Left ventricle myocardium inferior (tissue), 1 donor: ENCODE measurements at regions not wholly inside any gene's neighbourhood (a gene's known extent, or its start where the extent isn't known, plus 50 kb on each side); places are given as distances from the start of the nearest gene placed in this dataset.
"Not testable (repeated sequence)": the region's sequence is repeated elsewhere in the genome, so short reads cannot be mapped to it uniquely, and the experiment has no call there.

Experiments
- DNase-seq: peaks from one replicate; pipeline ENCODE4 v3.0.0-alpha.2; 2020
- H3K27ac ChIP-seq: fragments of 200-600 bp; replicated peaks from 2 replicates; pipeline ENCODE4 v1.8.0; 2021
- H3K27me3 ChIP-seq: fragments of 200-600 bp; 2 replicates; pipeline ENCODE4 v1.8.0; 2021; ENCODE audit warnings: low read depth
- H3K36me3 ChIP-seq: fragments of 200-600 bp; 2 replicates; pipeline ENCODE4 v1.8.0; 2021
- H3K4me1 ChIP-seq: fragments of 200-600 bp; 2 replicates; pipeline ENCODE4 v1.8.0; 2021
- H3K4me3 ChIP-seq: fragments of 200-600 bp; 2 replicates; pipeline ENCODE4 v1.8.0; 2021; ENCODE audit warnings: mild to moderate bottlenecking, moderate library complexity
- H3K9me3 ChIP-seq: fragments of 200-600 bp; replicated peaks from 2 replicates; pipeline ENCODE4 v1.8.0; 2021
- CTCF ChIP-seq: fragments of 200-600 bp; IDR thresholded peaks from 2 replicates; pipeline ENCODE4 v1.8.0; 2021; ENCODE audit warnings: antibody characterized with exemption, mild to moderate bottlenecking, borderline replicate concordance
- intact Hi-C: fragments of 100-400 bp; cut with micrococcal nuclease; formaldehyde crosslinking; loops from one replicate; pipeline ENCODE4 v1.11.0; 2022
- donor health status: DM: no; HTN: yes; CAD: no; lungs with severe emphysema.

- H3K4me1 ChIP-seq, H3K27ac ChIP-seq, DNase-seq, H3K9me3 ChIP-seq, H3K36me3 ChIP-seq, H3K4me3 ChIP-seq, intact Hi-C loops: not testable (repeated sequence)
- TF ChIP-seq CTCF = peak; percentile 29
- peaks cover 95% of the 10 kb centered on the region for H3K27me3 ChIP-seq
These were observed 135.1 kb upstream of the DUSP22 start for GRCh38 chr6:157176-157575.

GRCh38 chr6:161657-162056 is 130.6 kb upstream of the DUSP22 start:
- H3K27ac ChIP-seq, H3K4me1 ChIP-seq, H3K36me3 ChIP-seq, DNase-seq, H3K4me3 ChIP-seq, H3K9me3 ChIP-seq, intact Hi-C loops: not testable (repeated sequence)
- peaks cover 57% of the 10 kb centered on the region for H3K27me3 ChIP-seq

DNA sequence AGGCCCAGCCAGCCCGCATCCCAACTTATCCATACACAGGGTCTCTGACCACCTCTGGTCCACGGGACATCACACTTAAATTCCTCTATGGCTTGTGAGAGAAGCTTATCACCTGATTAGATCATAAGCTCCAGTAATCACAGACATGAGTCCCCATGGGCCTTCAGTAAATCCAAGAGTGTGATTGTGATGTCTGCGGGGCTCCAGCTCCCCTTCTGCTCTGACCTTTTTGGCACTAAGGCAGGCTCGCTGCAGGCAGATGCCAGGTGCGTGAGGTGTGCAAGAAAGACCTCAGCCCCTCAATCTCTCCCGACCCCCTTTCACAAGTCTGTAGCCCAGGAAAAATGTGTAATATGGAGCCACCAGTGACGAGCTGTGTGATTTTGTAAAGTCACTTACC is 127.6 kb upstream of the DUSP22 start:
- H3K36me3 ChIP-seq = no peaks in the 10 kb centered on the region
- no peaks in the 10 kb centered on the region for H3K4me1 ChIP-seq
- H3K27me3 ChIP-seq = peaks cover 39% of the 10 kb centered on the region
- intact Hi-C loops = no loop called here
- no peak for TF ChIP-seq CTCF
- peaks cover 5% of the 10 kb centered on the region for H3K9me3 ChIP-seq
- DNase-seq = no peak
- H3K27ac ChIP-seq = no peak overlapping the region
- no peak overlapping the region for H3K4me3 ChIP-seq

GRCh38 chr6:165263-165662 is 127.0 kb upstream of the DUSP22 start:
- intact Hi-C loops = no loop called here
- no peak overlapping the region for H3K4me3 ChIP-seq
- DNase-seq = no peak
- peaks cover 38% of the 10 kb centered on the region for H3K27me3 ChIP-seq
- no peaks in the 10 kb centered on the region for H3K4me1 ChIP-seq
- no peaks in the 10 kb centered on the region for H3K36me3 ChIP-seq
- no peak overlapping the region for H3K27ac ChIP-seq
- no peak for TF ChIP-seq CTCF
- H3K9me3 ChIP-seq = peaks cover 5% of the 10 kb centered on the region

DNA sequence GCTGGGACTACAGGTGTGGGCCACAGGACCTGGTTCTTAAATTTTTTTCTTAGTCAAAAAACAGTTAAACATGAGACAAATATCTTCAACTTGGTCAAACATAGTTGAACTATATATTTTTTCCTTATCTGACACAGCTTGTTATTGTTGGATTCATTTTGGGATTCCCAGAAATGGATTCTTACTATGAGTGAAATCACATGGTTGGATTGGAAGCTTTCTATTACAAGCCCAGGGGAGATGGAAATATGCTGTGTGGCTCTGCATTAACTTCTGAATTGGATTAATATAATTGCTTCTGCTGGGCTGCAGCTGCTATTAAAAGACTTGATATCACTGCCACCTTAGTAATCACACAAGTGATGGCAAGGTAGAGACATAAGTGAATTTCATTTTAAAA is 126.4 kb upstream of the DUSP22 start:
- Histone ChIP-seq H3K9me3 (peaks cover 5% of the 10 kb centered on the region), H3K4me3 (no peak overlapping the region), H3K27me3 (peaks cover 32% of the 10 kb centered on the region), H3K27ac (no peak overlapping the region), H3K36me3 (no peaks in the 10 kb centered on the region), H3K4me1 (no peaks in the 10 kb centered on the region)
- intact Hi-C loops = no loop called here
- TF ChIP-seq CTCF = no peak
- no peak for DNase-seq

DNA sequence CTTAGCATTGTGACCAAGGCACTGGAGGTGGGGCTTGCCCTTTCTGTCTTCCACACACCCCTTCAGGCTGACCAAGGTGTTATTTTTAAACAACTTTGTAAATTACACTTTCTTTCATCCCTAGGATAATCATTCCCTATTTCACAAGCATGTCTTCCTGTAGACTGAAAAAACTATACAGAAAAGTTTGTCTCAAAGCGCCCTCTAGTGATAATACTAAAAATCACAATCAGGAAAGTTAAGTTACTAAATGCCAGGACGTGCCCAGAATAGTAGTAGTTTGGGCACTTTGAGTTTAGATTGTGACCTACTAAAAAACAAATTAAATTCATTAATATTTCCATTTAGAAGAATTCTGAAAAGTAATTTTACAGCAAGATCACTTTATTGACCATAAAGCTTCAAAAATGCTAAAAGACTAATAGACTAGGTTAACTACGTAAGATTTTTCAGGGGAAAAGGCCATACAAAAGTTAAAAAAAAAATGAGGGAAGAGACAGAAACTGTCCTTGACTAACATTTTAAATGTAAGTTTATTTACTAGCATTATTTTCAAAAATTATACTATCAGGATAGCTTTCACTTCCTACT is 123.3 kb upstream of the DUSP22 start:
- Histone ChIP-seq H3K4me3 (no peak overlapping the region), H3K9me3 (no peaks in the 10 kb centered on the region), H3K27me3 (peaks cover 39% of the 10 kb centered on the region), H3K36me3 (no peaks in the 10 kb centered on the region), H3K4me1 (no peaks in the 10 kb centered on the region), H3K27ac (no peak overlapping the region)
- TF ChIP-seq CTCF = peak; percentile 74
- no peak for DNase-seq
- intact Hi-C loops = no loop called here
